ENCODE measurements at regions not wholly inside any gene's neighbourhood (a gene's known extent, or its start where the extent isn't known, plus 50 kb on each side); places are given as distances from the start of the nearest gene placed in this dataset.

DNA sequence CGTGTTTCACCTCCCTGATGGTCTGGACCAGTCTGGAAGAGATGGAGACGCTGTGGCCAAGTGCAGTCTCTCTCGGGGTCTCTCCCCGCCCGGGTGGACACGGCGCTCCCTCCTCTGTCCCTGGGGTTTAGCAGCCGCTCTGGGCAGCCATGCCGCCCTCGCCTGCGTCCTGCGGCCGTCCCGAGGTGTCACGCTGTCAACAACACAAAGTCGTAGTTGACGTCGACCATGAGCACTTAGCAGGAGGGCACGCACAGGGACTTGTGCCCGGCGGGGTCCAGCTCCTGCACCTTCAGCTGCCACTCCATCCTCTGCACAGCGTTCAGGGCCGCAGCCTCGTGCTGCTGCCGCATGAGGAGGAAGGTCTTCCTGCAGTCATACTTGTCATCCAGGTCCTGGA lies 368.9 kb downstream of the CDH9 start:
- DNase-seq (ENCODE audit: low spot score), result no peak

DNA sequence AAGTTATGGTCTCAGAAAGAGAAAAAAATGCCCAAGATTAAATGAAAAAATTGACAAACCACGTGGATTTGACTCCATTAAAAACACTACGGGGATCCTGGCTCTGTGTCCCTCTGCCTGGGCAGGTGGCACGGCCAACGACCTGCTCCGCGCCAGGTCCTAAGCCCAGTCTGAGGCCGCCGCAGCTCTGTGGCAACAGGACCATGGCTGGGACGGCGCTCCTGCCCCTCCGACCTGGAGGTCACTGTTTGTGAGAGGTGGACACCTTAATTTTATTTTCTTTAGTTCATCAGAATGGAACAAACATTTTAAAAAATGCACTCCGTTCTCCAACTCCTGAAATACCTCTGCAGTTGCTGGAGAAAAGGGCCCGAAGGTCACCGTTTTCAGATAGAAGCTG lies 369.4 kb downstream of the CDH9 start:
- DNase-seq (ENCODE audit: low spot score), result no peak

- no peak for DNase-seq (ENCODE audit: low spot score)
These were observed 372.0 kb downstream of the CDH9 start for GRCh38 chr5:26666371-26666770.

DNA sequence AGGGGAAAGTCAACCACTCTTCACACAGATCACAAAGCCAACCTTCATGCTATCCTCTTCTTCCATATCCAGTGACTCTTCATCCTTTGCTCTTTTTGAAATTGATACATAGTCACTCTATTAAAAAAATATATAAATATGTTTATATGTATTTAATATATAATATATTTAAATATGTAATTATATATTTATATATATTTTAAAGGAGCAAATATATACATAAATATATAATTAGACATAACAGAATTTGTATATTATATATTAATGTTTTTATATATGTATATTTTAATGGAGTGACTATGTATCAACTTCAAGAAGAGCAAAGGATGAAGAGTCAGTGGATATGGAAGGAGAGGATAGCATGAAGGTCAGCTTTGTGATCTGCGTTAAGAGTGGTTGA lies 374.9 kb downstream of the CDH9 start:
- DNase-seq (ENCODE audit: low spot score), result no peak

GRCh38 chr5:26662806-26663360 lies 375.5 kb downstream of the CDH9 start:
- no peak for DNase-seq (ENCODE audit: low spot score)

DNA sequence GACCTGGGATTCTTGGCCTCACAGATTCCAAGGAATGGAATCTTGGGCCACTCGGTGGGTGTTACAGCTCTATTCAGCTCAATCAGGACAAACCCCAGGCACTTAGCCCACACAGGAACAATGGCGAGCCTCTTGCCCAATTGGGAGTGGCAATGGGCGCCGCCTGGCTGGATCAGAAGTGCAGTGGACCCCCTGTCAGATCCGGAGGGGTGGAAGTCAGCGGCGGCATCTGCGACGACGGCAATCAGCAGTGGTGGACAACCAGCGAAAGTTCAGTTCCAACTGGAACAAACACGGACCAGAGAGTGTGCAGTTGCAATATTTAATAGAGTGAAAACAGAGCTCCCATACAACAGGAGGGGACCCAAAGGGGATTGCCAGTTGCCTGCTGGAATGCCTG lies 378.3 kb downstream of the CDH9 start:
- no peak for DNase-seq (ENCODE audit: low spot score)

DNA sequence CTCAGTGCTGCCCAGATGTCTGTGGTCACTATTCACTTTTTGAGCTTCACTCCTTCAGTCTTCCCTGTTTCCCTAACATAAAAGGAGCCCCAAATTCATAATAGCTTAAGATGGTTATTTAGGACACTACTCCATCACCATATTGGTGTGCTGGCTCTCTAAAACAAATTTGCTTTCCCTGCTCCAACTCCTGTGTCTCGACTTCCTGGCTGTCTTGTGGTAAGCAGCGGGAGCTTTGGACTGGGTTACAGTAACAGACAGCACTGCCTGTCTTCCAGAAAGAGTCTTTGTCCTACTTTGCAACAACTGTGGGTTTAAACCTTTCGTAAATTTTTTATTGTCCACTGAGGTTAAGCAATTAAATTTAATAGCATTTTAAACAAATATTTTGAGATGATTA lies 389.4 kb downstream of the CDH9 start:
- DNase-seq (ENCODE audit: low spot score), result no peak

DNA sequence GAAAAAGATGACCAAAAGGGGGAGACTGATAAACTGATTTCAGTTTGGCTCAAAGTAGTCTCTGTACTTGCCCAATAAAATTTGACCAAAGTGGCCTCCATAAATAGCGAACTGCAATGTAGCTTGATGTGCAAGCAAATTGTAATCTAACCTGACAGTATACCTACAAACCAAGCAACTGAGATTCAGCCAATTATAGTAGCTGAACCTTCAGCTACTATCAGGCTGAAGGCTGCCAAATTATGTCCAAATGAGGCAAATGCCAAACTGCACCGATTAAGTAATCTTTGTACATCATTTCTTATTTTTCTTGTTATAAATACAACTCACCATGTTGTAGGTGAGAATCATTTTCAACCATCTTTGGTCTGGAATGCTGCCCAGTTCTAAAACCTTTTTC lies 390.6 kb downstream of the CDH9 start:
- DNase-seq (ENCODE audit: low spot score), result no peak

DNA sequence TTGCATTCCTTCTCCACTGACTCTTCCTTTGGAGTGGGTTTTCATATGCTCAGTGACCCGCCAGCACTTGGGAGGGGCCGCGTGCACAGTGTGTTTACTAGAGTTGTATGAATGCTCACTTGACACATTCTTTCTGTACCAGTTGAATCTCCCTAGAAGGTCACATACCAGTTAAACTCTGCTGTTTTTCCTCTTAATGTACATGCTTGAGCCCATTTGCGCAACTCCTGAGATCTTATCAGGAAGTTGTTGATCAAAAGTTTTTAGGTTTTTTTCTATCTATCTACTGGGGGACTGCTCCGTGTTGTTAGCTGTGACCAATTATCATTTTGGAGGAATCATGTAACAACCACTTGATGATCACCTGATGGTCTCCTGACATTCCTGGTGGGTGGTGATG lies 392.7 kb downstream of the CDH9 start:
- DNase-seq (ENCODE audit: low spot score), result no peak

GRCh38 chr5:26641492-26641891 lies 396.9 kb downstream of the CDH9 start:
- no peak for DNase-seq (ENCODE audit: low spot score)

DNA sequence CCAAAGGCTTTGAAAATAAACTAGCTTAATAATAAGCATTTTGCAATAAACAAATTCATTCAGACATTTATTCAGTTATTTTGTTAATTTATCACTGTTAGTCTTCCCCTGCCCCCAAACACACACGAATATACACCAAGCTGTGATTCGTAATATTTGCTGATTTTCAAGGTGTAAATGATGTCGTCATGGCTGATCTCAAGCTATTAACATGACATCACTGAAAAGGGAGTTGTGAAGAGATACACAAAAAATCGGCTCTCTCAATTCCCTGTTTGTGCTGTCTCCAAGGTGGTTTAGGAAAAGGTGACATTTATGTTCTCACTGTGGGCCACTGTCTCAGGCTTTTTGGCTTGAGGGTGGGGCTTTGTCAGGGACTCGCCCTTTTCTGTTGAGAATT lies 413.3 kb downstream of the CDH9 start:
- no peak for DNase-seq (ENCODE audit: low spot score)

GRCh38 chr5:26622947-26623346 lies 415.4 kb downstream of the CDH9 start:
- no peak for DNase-seq (ENCODE audit: low spot score)

GRCh38 chr5:26610577-26610976 lies 427.8 kb downstream of the CDH9 start:
- no peak for DNase-seq (ENCODE audit: low spot score)

DNA sequence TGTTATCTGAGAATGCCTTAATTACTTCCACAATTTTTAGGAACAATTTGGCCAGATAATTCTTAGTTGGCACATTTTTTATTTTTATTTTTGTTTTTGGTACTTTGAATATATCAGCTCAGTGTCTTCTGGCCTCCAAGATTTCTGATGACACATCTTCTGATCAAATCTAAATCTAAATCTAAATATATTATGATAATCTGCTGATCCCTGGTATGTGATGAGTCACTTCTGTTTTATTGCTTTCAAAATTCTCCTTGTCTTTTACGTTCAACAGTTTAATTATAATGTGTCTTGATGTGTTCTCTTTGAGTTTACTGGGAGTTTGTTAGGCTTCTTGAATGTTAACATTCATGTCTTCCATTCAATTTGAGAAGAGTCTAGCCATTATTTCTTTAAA lies 436.8 kb downstream of the CDH9 start:
- DNase-seq (ENCODE audit: low spot score), result no peak

- DNase-seq (ENCODE audit: low spot score), result no peak
These were observed 455.9 kb downstream of the CDH9 start for GRCh38 chr5:26582350-26583045.

DNA sequence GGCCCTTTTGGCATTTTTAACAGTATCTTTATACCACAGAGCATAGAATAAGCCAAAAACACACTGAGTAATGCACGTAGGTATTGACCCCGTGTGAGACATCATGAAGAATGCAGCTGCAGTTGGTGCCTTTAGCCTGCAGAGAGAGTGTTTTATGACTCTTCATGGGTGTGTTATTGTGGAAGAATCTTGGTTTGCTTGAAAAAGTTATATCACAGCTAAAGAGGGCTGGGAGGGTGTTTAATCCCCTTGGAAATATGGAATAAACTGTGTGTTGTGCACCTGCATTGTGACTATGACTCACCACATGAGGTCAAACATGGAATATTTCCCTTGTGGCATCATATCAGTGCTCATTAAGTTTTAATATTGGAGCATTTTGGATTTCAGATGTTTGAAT lies 458.7 kb downstream of the CDH9 start:
- DNase-seq (ENCODE audit: low spot score), result no peak

- DNase-seq (ENCODE audit: low spot score), result no peak
These were observed 460.4 kb downstream of the CDH9 start for GRCh38 chr5:26578002-26578401.

DNA sequence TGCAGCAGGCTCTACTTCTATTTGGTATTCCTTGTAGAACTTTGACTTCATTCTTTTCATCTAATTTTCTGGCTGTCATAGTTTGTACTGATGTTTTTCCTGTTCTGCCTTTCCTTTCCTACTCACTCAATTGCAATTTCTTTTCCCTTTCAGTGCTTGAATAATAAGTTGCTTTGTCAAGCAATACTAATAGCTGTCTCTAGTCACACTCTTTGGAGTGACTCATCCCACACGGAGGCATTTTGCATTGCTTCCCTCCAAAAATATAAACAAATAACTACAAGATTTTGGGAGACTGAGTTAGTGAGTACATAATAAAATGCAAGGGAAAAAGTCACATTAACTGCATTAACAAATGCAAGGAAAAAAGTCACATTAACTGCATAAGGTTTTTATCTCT lies 465.9 kb downstream of the CDH9 start:
- DNase-seq (ENCODE audit: low spot score), result no peak

DNA sequence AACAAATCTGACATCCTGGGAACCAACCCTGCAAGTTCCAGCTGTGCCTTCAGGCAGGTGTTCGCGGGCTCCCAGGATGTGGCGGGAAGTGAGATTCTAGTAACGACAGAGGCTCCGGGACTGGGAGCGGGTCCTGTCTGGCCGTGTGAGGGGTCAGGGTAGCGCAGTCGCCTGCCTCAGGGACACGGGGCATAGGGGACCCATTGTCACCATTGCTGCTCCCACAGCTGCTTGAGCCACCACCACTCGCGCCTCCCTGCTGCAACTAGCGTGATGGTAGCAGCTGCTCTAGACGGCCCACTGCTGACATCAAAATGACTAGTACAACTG lies 468.5 kb downstream of the CDH9 start:
- DNase-seq (ENCODE audit: low spot score), result no peak

DNA sequence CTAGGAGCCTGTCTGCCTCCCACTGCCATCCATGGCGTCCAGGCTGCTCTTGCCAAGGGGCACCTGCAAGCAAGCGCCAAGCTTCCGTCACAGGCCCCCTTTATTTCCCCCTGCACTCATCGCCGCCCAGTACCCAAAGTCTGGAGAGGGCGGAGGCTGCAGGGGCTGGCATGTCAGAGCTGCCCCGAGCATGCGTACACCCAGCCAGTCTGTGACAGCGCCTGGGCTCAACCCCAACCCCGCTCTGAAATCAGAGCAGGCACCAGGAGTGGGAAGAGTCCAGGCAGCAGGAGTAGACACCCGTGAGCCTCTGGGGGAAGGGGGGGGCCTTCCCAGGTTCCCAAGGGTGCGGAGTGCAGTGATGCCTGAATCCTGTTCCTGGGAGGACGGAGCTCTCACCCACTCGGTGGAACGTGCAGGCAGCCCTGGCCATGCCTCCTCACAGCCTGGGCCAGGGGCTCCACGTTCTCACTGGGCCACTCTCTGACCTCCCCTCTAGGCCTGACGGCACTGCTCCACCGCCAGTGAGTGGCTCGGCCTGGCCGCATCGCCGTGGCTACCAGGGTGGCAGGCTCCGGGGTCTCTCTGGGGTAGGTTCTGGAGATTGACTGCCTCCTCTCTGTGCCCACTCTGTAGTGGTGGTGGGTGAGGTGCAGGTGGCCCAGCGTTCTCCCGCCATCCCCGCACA lies 469.0 kb downstream of the CDH9 start:
- DNase-seq (ENCODE audit: low spot score), result peak; percentile 40

- DNase-seq (ENCODE audit: low spot score), result no peak
These were observed 470.1 kb downstream of the CDH9 start for GRCh38 chr5:26568316-26568715.

GRCh38 chr5:26563979-26564378 lies 474.4 kb downstream of the CDH9 start:
- DNase-seq (ENCODE audit: low spot score), result no peak

DNA sequence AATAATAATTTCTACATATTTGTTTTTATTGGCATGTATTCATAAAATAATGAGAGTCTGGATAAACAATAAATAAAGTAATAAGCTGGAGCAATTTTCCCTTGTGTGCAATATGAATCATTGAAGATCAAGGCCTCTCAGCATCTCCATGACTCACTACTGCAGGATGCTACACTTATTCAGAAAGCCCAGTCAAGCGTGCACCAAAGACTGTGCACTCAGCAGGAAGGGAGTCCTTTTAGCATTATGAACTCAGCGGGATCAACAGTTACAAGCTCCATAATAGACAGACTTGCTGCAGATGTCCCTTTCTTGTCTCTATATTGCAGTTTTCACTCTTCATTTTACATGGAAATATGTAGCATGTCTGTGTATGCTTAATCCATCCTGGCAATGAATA lies 485.3 kb downstream of the CDH9 start:
- peak; percentile 48 for DNase-seq (ENCODE audit: low spot score)

GRCh38 chr5:26543987-26544386 lies 494.4 kb downstream of the CDH9 start:
- DNase-seq (ENCODE audit: low spot score), result no peak

All from ecto neural progenitor cell (in vitro differentiated cells).